Adrenal gland (tissue), 5 donors: ENCODE measurements at regions not wholly inside any gene's neighbourhood (a gene's known extent, or its start where the extent isn't known, plus 50 kb on each side); places are given as distances from the start of the nearest gene placed in this dataset.

ENCODE experiments used
- CTCF ChIP-seq, 6 experiments: fragments of 450-650 bp in 4 of 6; fragments of 200-600 bp in 2 of 6; sonication (generic) in 1 of 6; IDR thresholded peaks; 1 replicate in 5 of 6; 2 replicates in 1 of 6; pipeline versions ENCODE4 v1.5.1 to v1.8.0; 2016 to 2021; ENCODE audit warnings: antibody characterized with exemption in 6 of 6, mild to moderate bottlenecking in 2 of 6, moderate library complexity in 1 of 6
- POLR2A ChIP-seq, 2 donors: fragments of 450-650 bp; IDR thresholded peaks; one replicate each; pipeline ENCODE4 v1.6.1; 2017; ENCODE audit warnings: antibody characterized with exemption in 2 of 2, mild to moderate bottlenecking in 2 of 2, moderate library complexity in 1 of 2
- donor health status: DM: no; HTN: no; CAD: no.

DNA sequence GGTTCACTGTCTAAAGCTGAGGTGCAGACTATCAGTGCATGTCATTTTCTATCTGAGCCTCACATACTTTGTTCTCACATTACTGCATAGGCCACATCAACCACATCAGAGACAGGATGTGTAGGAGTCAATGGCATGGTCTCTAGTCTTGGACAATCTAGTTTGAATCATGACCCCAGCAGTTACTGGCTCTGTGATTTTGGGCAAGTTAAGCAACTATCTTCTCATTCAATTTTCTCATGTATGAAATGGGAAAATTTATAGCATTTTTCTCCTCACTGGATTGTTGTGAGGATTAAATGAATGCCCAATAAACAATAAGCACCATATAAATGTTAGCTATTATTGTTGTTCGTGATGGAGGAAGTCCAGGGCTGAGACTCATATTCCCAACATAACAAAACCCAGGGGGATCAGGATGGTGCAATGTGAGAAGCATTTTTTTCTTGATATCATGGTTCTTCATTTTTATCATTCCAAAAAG is 432.6 kb downstream of the LRIG3 start:
- TF ChIP-seq CTCF (IDR thresholded peaks at IDR 0.05) (no peak), POLR2A (IDR thresholded peaks at IDR 0.05) (no peak)
